Gastroesophageal sphincter (tissue), 3 donors: ENCODE measurements at regions not wholly inside any gene's neighbourhood (a gene's known extent, or its start where the extent isn't known, plus 50 kb on each side); places are given as distances from the start of the nearest gene placed in this dataset.

ENCODE experiments used
- CTCF ChIP-seq, 4 experiments: fragments of 200-600 bp in 2 of 4; fragments of 450-650 bp in 2 of 4; sonication (generic) in 1 of 4; IDR thresholded peaks; one replicate each; pipeline ENCODE4 v1.5.1; 2017 to 2019; ENCODE audit warnings: antibody characterized with exemption in 4 of 4, mild to moderate bottlenecking in 2 of 4, moderate library complexity in 2 of 4
- POLR2A ChIP-seq, 2 donors: fragments of 450-650 bp; IDR thresholded peaks; one replicate each; pipeline ENCODE4 v1.6.1; 2017; ENCODE audit warnings: antibody characterized with exemption in 2 of 2, mild to moderate bottlenecking in 2 of 2, moderate library complexity in 1 of 2

GRCh38 chr10:55858730-55859129 is 502.3 kb downstream of the ZWINT start:
- TF ChIP-seq CTCF (IDR thresholded peaks at IDR 0.05) (no peak), POLR2A (IDR thresholded peaks at IDR 0.05) (no peak)
